Loucy (cell line): ENCODE measurements at regions not wholly inside any gene's neighbourhood (a gene's known extent, or its start where the extent isn't known, plus 50 kb on each side); places are given as distances from the start of the nearest gene placed in this dataset.

Experiments
- CTCF ChIP-seq: fragments of 200-600 bp; sonication (generic); conservative IDR thresholded peaks from 2 replicates; pipeline ENCODE4 v1.5.1; 2014; ENCODE audit warnings: mild to moderate bottlenecking, antibody characterized with exemption, low read length
- EZH2phosphoT487 ChIP-seq: fragments of 200-600 bp; IDR thresholded peaks from 2 replicates; pipeline ENCODE4 v1.6.1; 2018; ENCODE audit warnings: antibody characterized with exemption, mild to moderate bottlenecking, moderate library complexity, borderline replicate concordance

DNA sequence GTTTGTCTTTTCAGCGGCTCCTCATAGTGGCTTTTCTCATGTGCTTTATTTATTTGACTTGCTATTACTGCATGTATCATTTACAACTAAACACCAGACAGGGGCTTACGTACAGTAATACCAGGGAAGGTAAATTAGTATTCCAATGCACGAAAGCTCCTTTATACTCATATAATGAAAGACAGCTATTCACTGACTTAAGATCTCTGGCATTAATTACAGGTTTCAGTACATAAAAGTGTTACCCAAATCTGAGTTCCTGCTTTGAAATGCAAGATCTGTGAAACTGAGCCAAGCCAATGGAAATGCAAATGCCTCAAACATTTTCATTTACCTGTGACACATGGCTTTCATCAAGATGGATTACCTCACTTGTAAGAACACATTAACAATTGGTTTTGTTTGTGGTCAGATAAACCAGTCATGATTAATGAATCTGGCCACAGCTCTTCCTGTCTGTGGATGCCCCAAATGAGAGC, 107.2 kb downstream of the ANAPC4 start:
- TF ChIP-seq CTCF (no peak), EZH2phosphoT487 (no peak)
